GM18907 (cell line): ENCODE measurements at regions not wholly inside any gene's neighbourhood (a gene's known extent, or its start where the extent isn't known, plus 50 kb on each side); places are given as distances from the start of the nearest gene placed in this dataset.
"Not testable (repeated sequence)": the region's sequence is repeated elsewhere in the genome, so short reads cannot be mapped to it uniquely, and the experiment has no call there.

Experiments used
- ATAC-seq: cut with Tn5 transposase; IDR thresholded peaks from one replicate; pipeline ENCODE4 v1.9.1; 2021; ENCODE audit warnings: mild to moderate bottlenecking, moderate library complexity; ENCODE audit not compliant: unreplicated experiment

DNA sequence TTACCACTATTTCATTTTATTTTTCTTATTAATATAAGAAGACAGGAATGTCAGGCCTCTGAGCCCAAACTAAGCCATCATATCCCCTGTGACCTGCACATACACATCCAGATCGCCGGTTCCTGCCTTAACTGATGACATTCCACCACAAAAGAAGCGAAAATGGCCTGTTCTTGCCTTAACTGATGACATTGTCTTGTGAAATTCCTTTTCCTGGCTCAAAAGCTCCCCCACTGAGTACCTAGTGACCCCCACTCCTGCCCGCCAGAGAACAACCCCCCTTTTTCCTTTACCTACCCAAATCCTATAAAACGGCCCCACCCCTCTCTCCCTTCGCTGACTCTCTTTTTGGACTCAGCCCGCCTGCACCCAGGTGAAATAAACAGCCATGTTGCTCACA lies 77.8 kb upstream of the FANCL start:
- not testable (repeated sequence) for ATAC-seq

DNA sequence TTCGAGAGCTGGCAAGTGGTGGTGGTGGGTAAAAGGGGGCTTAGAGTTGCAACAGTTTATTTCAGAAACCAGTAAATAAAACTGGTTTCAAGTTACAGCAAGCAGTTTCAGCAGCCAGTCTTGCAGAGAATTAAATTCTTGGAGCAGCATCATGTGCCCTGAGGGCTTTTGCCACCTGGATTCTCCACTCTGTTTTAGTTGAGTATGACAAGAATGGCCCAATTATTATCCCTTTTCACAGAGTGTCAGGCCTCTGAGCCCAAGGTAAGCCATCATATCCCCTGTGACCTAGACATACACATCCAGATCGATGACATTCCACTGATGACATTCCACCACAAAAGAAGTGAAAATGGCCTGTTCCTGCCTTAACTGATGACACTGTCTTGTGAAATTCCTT lies 72.8 kb upstream of the FANCL start:
- no peak for ATAC-seq

DNA sequence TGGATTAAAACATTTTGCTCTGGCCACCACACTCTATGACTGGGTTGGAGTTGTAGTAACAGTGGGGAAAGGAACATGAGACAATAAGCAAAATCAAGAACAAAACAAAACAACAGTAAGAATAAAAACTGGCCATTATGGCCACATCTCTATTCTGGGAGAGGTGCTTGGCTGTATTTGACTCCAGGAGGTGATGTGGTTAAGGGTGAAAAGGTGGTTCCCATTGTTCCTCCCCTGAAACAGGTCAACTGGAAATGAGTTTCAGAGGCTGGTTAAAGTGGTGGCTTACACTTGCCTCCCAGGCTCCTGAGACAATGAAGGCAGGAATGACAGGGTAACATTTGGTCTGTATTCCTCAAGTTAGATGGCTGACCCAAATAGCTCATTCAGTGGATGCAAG lies 67.3 kb upstream of the FANCL start:
- no peak for ATAC-seq

DNA sequence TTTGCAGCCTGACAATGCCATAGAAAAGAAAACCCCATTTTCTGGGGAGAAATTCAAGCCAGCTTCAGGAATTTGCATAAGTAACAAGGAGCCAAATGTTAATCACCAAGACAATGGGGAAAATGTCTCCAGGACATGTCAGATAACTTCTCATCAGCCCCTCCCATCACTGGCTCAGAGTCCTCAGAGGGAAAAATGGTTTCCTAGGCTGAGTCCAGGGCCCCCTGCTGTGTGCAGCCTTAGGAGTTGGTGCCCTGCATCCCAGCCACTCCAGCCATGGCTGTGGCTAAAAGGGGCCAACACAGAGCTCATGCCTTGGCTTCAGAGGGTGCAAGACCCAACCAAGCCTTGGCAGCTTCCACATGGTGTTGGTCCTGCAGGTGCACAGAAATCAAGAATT lies 63.7 kb upstream of the FANCL start:
- ATAC-seq, result no peak

DNA sequence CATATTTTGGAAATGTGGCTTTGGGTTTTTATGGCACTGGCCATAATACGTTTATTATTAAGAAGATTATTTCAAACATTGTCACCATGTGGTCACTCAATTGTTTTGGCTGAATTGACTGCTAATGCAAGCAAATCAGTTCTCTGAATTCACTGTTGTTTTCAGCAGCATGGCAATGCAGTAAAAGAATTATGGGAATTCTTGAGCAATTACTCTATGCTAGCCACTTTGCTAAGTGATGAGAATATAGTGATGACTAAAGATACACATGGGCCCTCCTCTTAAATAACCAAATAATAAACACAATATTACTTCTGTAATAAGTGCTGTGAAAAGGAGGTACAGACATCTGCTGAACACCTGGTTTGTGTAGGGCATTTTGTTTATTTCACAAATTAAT lies 58.0 kb upstream of the FANCL start:
- no peak for ATAC-seq

DNA sequence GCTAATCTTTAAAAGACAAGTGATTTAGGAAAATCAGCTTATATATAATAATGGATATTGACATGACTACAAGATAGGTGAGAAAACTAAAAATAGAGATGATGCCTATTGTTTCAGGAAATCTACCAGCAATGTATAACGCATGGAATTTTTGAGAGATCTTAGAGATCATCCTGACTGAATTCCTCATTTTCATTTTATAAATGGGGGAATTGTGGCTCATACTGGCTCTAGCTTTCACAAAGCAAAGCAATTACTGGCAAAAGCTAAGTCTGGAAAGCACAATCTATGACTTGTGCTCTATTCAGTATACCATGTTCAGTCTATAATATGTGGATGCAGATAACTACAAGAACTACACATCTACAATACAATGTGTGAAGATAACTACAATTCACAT lies 51.9 kb upstream of the FANCL start:
- ATAC-seq, result no peak

DNA sequence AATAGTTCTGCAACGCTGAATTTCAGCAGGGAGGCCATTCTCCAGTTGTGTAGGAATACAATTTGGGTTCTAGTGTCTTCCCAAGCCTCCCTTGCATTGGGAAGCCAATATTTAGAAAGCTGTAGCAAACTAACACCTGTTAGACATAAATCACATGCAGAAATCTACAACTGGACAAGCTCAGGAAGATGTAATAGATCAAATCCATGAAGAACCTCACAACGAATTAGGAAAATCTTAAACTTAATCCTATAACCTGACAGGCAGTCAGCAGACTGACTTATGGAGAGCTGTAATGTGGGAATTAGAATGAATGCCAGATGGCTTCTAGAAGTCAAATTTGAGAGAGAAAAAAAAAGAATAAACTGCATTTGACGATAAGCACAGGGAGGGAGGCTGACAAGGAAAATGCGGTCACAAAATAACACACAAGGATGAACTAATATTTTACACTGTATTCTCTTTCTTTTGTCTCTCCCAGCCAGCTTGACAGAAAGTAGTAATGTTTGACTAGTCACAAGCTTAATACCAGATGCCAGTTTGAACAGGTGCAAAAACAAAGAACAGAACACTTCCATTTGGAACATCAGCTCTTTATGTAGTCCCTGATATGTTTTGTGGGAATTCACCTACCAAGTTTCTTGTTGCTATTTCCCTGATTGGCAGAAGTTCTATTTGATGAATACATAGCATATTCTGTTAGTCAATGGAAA lies 50.8 kb upstream of the FANCL start:
- no peak for ATAC-seq
